Gastrocnemius medialis (tissue), 4 donors: ENCODE measurements at regions not wholly inside any gene's neighbourhood (a gene's known extent, or its start where the extent isn't known, plus 50 kb on each side); places are given as distances from the start of the nearest gene placed in this dataset.
"Not testable (repeated sequence)": the region's sequence is repeated elsewhere in the genome, so short reads cannot be mapped to it uniquely, and the experiment has no call there.

Source experiments
- ATAC-seq, 2 donors: fragments of 150-250 bp; one replicate each; pipeline ENCODE4 v1.9.1; 2016
- DNase-seq, 2 donors: peaks; one replicate each; pipeline ENCODE4 v3.0.0-alpha.2; 2019
- H3K27ac ChIP-seq, 4 donors: fragments of 200-600 bp; sonication (generic); 1 replicate in 1 of 4; 2 replicates in 3 of 4; pipeline ENCODE4 v1.5.1; 2016 to 2018; ENCODE audit warnings: mild to moderate bottlenecking in 2 of 4, moderate library complexity in 1 of 4
- H3K27me3 ChIP-seq, 3 donors: fragments of 200-600 bp; sonication (generic) in 2 of 3; 1 replicate in 1 of 3; 2 replicates in 2 of 3; pipeline versions ENCODE4 v1.5.1 to v1.6.0; 2016 to 2019; ENCODE audit warnings: mild to moderate bottlenecking in 1 of 3, moderate library complexity in 1 of 3
- H3K36me3 ChIP-seq, 2 donors: fragments of 200-600 bp; sonication (generic) in 1 of 2; one replicate each; pipeline ENCODE4 v1.5.1; 2017 to 2018
- H3K4me1 ChIP-seq, 2 donors: fragments of 200-600 bp; sonication (generic) in 1 of 2; one replicate each; pipeline ENCODE4 v1.5.1; 2016 to 2017; ENCODE audit warnings: mild to moderate bottlenecking in 2 of 2
- H3K4me3 ChIP-seq, 4 donors: fragments of 200-600 bp; sonication (generic) in 3 of 4; 1 replicate in 1 of 4; 2 replicates in 3 of 4; pipeline ENCODE4 v1.5.1; 2016 to 2019; ENCODE audit warnings: mild to moderate bottlenecking in 2 of 4
- H3K9me3 ChIP-seq, 3 donors: fragments of 200-600 bp; sonication (generic) in 2 of 3; 1 replicate in 1 of 3; 2 replicates in 2 of 3; pipeline ENCODE4 v1.5.1; 2016 to 2019
- CTCF ChIP-seq, 5 experiments: fragments of 450-650 bp in 3 of 5; fragments of 200-600 bp in 2 of 5; sonication (generic) in 2 of 5; IDR thresholded peaks in 4 of 5; conservative IDR thresholded peaks in 1 of 5; 1 replicate in 4 of 5; 2 replicates in 1 of 5; pipeline ENCODE4 v1.5.1; 2016 to 2019; ENCODE audit warnings: antibody characterized with exemption in 5 of 5, mild to moderate bottlenecking in 3 of 5, moderate library complexity in 3 of 5
- POLR2A ChIP-seq, 2 donors: fragments of 450-650 bp; IDR thresholded peaks; one replicate each; pipeline ENCODE4 v1.6.1; 2017; ENCODE audit warnings: antibody characterized with exemption in 2 of 2, mild to moderate bottlenecking in 2 of 2, moderate library complexity in 2 of 2
- in situ Hi-C, 4 donors: fragments of 200-750 bp; cut with MboI; loops; one replicate each; pipeline versions ENCODE4 v1.15.0 to v1.8.0; 2017; ENCODE audit warnings: low sequenced_read_pairs in 4 of 4
- intact Hi-C: fragments of 100-400 bp; cut with DNase I; formaldehyde crosslinking; loops from one replicate; pipeline ENCODE4 v1.15.1; 2023; ENCODE audit warnings: low total_unique reads

GRCh38 chr5:89320421-89321277, 437.7 kb upstream of the MEF2C start:
- TF ChIP-seq CTCF (IDR thresholded peaks at IDR 0.05 in 4 of 5, conservative IDR thresholded peaks at IDR 0.05 in 1 of 5): no peak
- TF ChIP-seq POLR2A (IDR thresholded peaks at IDR 0.05): no peak
- H3K9me3 ChIP-seq: no peaks in the 10 kb centered on the region
- no peaks in the 10 kb centered on the region for H3K36me3 ChIP-seq
- in situ Hi-C loops (no loop called here), intact Hi-C loops (no loop called here)
- ATAC-seq: no peak
- H3K27ac ChIP-seq: no peak overlapping the region
- no peaks in the 10 kb centered on the region for H3K4me1 ChIP-seq
- no peaks in the 10 kb centered on the region for H3K27me3 ChIP-seq
- no peak overlapping the region for H3K4me3 ChIP-seq
- DNase-seq: no peak

DNA sequence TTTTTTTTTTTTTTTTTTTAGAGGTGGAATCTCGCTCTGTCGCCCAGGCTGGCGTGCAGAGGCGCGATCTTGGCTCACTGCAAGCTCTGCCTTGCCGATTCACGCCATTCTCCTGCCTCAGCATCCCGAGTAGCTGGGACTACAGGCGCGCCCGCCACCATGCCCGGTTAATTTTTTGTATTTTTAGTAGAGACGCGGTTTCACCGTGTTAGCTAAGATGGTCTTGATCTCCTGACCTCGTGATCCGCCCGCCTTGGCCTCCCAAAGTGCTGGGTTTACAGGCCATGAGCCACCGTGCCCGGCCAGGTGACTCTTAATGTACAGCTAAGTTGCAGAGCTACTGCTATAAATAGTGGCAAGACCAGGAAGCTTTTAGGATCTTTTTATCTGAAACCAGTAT, 434.9 kb upstream of the MEF2C start:
- ATAC-seq, H3K36me3 ChIP-seq, H3K4me3 ChIP-seq, DNase-seq, intact Hi-C loops, in situ Hi-C loops, H3K9me3 ChIP-seq, H3K27ac ChIP-seq, H3K27me3 ChIP-seq: not testable (repeated sequence)
- H3K4me1 ChIP-seq: peaks cover 13 to 18% of the 10 kb centered on the region in 2 donors

- Histone ChIP-seq H3K27ac (no peak overlapping the region), H3K9me3 (no peaks in the 10 kb centered on the region), H3K27me3 (no peaks in the 10 kb centered on the region), H3K4me1 (peaks cover 13 to 18% of the 10 kb centered on the region in 2 donors), H3K4me3 (no peak overlapping the region), H3K36me3 (no peaks in the 10 kb centered on the region)
- intact Hi-C loops (no loop called here), in situ Hi-C loops (no loop called here)
- ATAC-seq: no peak
- no peak for DNase-seq
- TF ChIP-seq POLR2A (IDR thresholded peaks at IDR 0.05) (no peak), CTCF (IDR thresholded peaks at IDR 0.05 in 4 of 5, conservative IDR thresholded peaks at IDR 0.05 in 1 of 5) (no peak)
Measured at GRCh38 chr5:89315286-89316100, 432.5 kb upstream of the MEF2C start.

DNA sequence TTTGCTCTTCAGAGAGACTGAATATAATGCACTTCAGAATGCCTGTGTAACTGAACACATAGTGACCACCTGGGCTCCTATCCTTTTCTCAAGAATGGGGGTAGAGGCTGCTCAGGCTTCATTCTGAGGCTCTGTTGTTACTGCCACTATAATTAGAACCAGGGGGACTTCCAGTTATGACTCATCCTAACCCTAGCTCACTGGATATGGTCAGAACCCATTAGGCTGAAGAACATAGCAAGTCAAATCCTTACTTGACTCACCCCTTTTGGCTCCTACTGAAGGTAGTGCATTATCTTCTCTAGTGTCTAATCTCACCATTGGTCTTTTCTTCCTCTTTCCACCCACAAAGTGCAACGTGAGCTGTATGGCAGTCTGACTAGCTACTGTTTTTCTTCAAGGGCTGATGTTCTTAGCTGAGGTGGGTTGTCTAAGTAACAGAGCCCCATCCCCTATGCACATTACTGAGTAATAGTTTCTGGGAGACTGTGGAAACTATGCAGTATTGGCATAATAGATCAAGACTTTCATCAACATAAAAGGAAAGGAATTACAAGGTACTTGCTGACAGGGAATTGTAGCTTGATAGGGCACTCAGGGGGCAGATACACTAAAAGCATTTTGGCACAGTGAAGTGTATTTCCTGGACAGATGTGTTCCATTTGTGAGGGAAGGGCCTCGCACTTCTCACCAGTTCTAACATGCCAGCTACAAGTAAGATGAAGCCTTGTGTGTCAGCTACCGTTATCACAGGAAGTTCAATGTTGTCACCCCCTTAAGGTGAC, 431.0 kb upstream of the MEF2C start:
- peak; percentile 66 to 82 for ATAC-seq
- in situ Hi-C loops: no loop called here
- intact Hi-C loops: no loop called here

More for the DNA sequence above, 431.0 kb upstream of the MEF2C start:
- Histone ChIP-seq H3K36me3 (no peaks in the 10 kb centered on the region), H3K27ac (peak overlapping the region in 1 of 4 donors; percentile 29), H3K9me3 (no peaks in the 10 kb centered on the region), H3K4me3 (no peak overlapping the region), H3K4me1 (peaks cover 13 to 18% of the 10 kb centered on the region in 2 donors), H3K27me3 (no peaks in the 10 kb centered on the region)
- no peak for DNase-seq
- TF ChIP-seq POLR2A (IDR thresholded peaks at IDR 0.05) (no peak), CTCF (IDR thresholded peaks at IDR 0.05 in 4 of 5, conservative IDR thresholded peaks at IDR 0.05 in 1 of 5) (no peak)
